ENCODE measurements at regions not wholly inside any gene's neighbourhood (a gene's known extent, or its start where the extent isn't known, plus 50 kb on each side); places are given as distances from the start of the nearest gene placed in this dataset.

DNA sequence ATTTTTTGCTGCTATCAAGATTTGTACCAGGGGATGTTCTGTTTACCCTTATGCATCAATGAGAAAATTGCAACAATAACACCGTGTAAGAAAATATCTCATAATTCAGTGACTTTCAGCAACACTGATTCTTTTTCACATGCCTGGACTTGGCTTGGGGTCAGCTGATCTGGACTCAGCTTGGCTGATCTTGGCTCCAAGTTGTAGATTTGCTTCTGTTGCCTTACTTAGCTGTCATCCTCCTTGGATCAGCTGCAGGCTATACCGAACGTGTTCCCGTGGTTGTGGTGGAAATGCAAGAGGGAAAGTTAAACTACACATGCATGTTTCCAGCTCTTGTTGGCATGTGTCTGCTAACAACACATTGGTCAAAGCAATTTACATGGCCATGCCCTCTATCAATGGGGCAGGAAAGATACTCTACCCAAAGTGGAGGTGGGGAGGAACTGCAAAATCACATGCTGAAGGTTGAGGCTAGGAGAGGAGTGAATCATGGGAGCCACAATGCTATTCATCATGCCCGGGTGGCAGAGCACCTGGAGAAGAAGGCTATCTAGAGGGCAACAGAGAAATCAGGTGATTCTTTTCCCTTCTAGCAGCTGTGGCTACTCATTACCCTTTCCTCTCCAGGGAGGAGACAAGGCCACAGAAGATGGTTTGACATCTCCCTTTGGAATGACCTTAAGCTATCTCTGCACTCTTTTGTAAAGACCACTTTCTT, 1276.3 kb upstream of the AUTS2 start:
- DNase-seq (ENCODE audit: low read depth): no peak
- no peak overlapping the region for H3K4me3 ChIP-seq (ENCODE audit: low read depth, low read length)
- TF ChIP-seq, protein P1, sequence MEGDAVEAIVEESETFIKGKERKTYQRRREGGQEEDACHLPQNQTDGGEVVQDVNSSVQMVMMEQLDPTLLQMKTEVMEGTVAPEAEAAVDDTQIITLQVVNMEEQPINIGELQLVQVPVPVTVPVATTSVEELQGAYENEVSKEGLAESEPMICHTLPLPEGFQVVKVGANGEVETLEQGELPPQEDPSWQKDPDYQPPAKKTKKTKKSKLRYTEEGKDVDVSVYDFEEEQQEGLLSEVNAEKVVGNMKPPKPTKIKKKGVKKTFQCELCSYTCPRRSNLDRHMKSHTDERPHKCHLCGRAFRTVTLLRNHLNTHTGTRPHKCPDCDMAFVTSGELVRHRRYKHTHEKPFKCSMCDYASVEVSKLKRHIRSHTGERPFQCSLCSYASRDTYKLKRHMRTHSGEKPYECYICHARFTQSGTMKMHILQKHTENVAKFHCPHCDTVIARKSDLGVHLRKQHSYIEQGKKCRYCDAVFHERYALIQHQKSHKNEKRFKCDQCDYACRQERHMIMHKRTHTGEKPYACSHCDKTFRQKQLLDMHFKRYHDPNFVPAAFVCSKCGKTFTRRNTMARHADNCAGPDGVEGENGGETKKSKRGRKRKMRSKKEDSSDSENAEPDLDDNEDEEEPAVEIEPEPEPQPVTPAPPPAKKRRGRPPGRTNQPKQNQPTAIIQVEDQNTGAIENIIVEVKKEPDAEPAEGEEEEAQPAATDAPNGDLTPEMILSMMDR (IDR thresholded peaks at IDR 0.05; ENCODE audit: control insufficient read depth, extremely low read depth, insufficient read depth): no peak

DNA sequence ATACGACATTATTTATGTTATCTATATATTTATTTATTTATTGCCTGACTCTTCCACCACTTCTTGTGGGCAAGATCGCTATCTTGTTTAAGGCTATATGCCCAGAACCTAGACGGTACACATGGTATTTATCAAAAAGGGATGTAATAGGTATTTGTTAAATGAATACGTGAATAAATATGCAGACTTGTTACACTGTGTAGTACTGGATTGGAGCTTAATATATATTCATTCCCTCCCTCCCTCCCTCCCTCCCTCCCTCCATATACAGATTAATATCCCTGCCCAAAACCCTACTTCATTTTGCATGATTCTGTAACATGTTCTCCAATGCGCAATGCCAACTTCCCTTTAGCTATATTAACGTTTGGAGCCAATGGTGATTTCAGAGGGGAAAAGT, 1273.7 kb upstream of the AUTS2 start:
- H3K4me3 ChIP-seq (ENCODE audit: low read depth, low read length): no peak overlapping the region
- TF ChIP-seq, protein P1 (IDR thresholded peaks at IDR 0.05; ENCODE audit: control insufficient read depth, extremely low read depth, insufficient read depth): no peak
- DNase-seq (ENCODE audit: low read depth): no peak

DNA sequence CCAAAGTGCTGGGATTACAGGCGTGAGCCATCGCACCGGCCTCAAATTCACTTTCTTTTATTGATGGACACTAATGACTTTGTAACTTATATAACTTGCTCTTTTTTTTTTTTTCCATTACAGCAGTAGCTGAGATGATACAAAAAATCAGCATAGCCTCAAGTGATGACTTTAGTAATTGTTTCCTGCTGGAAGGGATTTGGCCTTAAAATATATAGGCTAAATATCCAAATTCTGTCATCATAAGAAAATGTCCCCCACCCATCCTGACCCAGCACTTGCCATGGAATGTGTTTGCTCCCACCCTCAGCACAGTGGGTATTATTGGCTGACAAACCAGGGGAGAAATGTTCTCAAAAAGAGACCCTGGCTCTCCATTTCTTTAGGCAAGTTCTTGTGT, 1264.1 kb upstream of the AUTS2 start:
- DNase-seq (ENCODE audit: low read depth): no peak
- no peak overlapping the region for H3K4me3 ChIP-seq (ENCODE audit: low read depth, low read length)
- TF ChIP-seq, protein P1 (IDR thresholded peaks at IDR 0.05; ENCODE audit: control insufficient read depth, extremely low read depth, insufficient read depth): no peak

DNA sequence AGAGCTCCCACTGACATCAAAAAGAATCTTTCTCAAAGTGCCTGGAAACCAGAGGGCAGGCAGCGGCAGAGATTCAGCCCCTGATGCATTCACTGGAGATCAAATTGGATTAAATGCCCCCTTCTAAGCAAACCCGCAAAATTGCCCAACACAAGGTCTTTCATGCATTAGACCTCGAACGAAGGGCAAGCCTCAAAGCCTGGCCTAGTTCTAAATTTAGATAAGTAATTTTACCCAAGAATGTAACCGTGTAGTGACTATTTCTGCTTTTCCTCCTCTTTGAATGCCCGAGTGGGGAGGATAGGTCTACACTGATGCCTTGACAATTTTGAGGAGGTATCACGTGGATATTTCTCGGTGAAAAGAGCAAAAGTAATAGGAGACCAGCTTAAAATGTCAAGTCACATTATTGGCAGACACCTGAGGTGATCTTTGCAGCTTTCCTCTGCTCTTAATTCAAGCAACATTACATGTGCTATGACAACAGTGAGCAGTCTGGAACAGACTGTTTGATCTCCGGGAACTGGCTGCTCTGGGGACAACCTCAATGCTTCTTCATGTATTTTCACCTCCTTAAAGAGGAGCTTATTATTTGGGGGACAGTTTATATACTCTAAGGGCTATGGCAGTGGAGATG, 1263.5 kb upstream of the AUTS2 start:
- no peak for DNase-seq (ENCODE audit: low read depth)
- TF ChIP-seq, protein P1 (IDR thresholded peaks at IDR 0.05; ENCODE audit: control insufficient read depth, extremely low read depth, insufficient read depth): no peak
- H3K4me3 ChIP-seq (ENCODE audit: low read depth, low read length): no peak overlapping the region

DNA sequence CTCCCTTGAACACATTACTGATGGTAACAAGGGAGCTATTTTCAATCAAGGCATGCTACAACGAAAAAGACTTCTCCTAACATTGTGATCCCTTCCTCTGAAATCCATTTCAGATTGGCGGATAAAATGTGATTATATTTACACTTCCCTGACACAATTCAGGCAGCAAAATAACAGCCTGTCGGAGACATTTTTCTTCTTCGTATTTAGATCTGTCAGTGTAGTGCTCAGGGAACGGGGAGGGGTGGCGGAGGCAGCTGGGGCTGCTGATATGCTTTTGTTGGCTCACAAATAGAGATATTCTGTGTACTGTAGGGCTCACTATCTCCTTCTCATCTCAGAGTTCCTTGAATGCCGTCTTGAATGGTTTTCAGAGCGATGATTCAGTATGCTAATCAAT, 1261.7 kb upstream of the AUTS2 start:
- DNase-seq (ENCODE audit: low read depth): no peak
- TF ChIP-seq, protein P1 (IDR thresholded peaks at IDR 0.05; ENCODE audit: control insufficient read depth, extremely low read depth, insufficient read depth): no peak
- H3K4me3 ChIP-seq (ENCODE audit: low read depth, low read length): no peak overlapping the region

DNA sequence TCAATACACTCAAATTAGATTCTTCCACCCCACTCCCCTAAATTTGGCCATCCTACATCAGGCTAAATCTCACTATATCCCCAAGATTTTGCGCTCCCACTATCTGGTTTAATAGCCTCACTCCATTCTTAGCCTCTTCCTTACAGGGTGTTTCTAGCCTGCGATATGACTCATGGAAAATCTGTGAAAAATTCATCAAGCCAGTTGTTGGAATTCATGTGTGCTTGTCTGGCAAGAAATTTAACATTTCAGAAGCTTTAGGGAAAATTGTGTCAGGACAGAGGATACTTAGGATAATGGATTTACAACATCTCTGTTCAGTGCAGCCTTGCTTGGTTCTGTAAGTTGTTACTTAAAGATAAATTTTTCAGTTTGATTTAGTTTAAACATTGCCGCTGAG, 1249.9 kb upstream of the AUTS2 start:
- no peak for DNase-seq (ENCODE audit: low read depth)
- TF ChIP-seq, protein P1 (IDR thresholded peaks at IDR 0.05; ENCODE audit: control insufficient read depth, extremely low read depth, insufficient read depth): no peak
- no peak overlapping the region for H3K4me3 ChIP-seq (ENCODE audit: low read depth, low read length)

All from LNCaP clone FGC (cell line).